Left hindlimb (tissue), 1 donor: ENCODE measurements at regions not wholly inside any gene's neighbourhood (a gene's known extent, or its start where the extent isn't known, plus 50 kb on each side); places are given as distances from the start of the nearest gene placed in this dataset.

ENCODE experiments used
- DNase-seq: peaks from one replicate; pipeline ENCODE4 v3.0.0-alpha.2; 2018

DNA sequence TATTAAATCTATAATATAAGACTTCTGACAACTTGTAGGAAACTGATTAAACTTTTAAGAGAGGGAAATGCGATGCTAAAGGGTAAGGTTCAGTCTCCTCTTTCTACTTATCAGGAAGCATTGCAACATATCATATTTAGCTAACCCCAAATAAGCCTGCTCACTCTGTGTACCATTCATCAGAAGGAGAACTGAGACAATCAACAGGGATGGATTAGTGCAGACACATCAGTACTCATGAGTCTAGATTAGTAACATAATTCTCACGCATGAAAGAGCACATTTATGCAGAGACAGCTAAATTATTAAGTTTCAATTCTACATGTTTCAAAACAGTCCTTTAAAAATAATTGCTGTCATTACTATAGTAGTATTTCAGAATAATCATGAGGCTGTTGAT is 354.2 kb upstream of the ZWINT start:
- no peak for DNase-seq

DNA sequence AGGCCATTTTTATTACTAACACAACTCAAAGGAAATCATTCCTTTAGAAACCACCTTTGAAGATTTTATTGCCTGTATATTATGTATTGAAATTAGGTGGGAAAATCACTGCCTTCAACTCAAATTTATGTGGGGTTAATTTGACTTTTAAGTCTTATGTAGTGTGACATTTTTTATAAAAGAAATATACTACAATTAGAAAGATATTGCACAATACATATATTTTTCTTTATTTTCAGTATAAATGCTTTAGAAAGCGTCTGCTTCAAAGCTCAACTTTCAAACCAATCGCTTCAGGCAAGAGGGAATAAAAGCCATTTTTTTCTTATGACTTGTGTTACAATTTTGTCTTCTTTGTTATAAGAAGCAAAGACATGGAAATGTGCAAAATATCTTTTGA is 337.4 kb upstream of the ZWINT start:
- DNase-seq, result no peak

DNA sequence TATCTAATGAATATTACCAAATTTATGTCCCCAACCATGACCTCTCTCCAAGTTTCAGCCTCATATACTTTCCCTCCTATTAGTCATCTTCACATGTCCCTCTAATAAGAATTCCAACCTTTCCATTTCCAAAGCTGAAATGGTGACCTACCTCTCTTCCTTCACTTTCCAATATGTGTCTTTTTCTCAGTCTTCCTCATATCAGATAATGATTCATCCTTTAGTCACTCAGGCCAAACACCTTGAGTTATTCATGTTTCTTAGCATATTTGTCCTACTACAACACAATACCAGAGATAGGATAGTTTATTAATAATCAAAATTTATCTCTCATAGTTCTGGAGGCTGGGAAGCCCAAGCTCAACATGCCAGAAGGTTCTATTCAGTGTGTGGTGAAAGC is 318.5 kb upstream of the ZWINT start:
- DNase-seq, result no peak

DNA sequence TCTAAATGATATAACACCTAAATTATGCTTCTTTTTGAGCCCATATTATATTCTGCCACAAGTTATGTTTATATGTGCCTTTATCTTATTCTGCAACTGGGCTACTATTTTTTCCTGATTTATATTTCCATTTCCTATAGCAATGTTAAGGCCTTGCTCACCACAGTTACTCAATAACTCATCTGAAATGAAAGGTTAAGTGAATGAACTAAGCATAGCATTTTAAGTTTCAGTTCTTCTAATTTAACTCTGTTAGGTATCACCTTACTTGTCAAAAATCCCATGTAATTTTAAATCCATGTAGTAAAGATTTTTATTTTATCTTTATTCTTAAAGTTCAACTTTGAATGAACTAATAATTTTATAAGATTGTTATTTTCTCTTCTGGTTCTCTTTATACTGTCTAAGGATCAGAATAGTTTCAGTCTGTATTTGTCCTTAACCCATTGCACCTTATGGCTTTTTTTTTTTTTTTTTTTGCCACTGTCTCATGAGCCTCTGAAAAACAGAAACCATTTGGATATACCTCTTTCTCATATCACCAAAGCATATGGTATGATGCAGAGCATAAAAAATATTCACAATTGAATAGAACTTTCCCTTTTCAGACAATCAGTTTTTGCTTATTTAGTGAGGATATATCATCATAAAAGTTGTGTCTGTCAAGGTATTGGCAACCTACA is 301.8 kb upstream of the ZWINT start:
- DNase-seq, result no peak

DNA sequence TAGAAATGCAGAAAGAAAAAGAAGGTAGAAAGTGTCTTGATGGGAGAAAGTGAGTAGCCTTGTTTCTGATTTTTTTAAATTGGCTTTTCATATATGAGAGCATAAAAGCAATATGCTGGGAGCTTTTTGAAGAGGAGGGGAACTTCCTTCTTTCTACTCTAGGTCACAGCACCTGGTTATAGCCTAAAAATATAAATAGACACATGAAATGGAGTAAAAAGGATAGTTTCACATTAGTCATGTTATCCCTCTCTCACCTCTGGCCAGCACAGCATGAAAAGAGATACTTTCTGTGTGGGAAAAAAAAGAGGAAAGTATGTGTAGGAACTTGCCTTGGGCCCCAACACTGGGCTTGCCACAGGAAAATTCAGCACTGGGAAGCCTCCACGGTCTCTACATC is 292.2 kb upstream of the ZWINT start:
- DNase-seq, result no peak

DNA sequence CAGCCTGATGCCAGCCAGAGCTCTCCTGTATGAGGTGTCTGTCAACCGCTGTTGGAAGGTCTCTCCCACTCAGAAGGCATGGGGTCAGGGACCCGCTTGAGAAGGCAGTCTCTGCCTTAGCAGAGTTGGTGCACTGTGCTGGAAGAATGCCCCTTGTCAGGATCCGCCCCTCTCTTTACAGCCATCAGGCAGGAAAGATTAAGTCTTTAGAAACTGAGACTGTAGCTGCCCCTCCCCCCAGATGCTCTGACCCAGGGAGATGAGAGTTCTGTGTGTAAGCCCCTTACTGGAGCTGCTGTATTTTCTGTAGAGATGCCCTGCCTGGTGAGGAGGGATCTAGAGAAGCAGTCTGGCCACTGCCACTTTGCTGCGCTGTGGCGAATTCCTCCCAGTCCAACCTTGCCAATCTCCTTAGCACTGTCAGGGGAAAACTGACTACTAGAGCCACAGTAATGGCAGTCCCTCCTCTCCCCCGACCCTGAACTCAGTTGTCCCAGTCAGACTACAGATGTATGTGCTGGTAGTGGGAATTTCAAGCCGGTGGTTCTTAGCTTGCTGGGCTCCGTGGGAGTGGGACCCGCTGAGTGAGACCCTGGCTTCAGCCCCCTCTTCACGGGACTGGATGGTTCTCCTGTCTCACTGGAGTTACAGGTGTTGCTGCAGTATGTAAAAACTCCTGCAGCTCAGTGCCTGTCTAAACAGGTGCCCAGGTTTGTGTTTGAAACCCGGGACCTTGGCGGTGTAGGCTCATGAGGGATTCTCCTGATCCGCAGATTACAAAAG is 285.5 kb upstream of the ZWINT start:
- peak; percentile 25 for DNase-seq

DNA sequence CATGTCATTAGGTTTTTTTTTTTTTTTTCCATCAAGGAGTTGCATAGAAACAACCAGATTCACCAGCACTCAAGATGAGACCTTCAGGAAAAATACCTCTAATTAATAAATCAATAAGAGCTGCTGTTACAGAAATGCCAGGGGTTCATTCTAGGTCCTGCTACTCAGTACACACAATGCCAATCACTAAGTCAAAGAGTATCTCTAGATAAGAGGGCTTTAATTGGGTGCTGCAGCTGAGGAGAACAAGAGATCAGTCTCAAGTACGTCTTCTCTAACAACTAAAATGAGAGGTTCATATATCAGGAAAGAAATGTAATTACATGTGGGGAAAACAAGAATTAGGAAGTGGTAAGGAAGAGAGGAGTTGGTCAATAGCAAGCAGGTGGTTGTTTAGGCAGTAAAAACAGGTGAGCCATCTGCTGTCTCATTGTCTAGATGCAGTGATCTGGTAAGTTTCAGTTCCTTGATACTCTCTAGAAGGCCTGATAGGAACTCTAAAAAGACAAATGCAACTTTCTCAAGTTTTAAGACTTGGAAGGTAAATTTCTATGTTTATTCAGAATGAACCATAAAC is 272.9 kb upstream of the ZWINT start:
- no peak for DNase-seq

DNA sequence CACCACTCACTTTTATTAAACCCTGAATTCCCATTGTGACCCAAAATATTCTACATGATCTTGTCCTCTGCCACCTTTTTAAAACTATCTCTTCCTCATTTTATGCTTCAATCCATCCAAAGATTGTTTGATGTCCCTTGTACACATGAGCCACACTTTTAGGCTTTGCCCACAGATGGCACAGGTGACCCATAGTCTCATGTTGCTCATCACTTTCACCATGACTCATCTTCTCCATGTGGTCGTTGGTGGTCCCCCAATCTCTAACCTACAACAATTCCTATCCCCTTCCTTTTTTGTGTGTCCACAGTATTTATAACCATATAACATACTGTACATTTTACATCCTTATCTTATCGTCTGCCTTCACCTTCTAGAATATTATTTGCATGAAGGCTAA is 271.5 kb upstream of the ZWINT start:
- DNase-seq, result no peak

DNA sequence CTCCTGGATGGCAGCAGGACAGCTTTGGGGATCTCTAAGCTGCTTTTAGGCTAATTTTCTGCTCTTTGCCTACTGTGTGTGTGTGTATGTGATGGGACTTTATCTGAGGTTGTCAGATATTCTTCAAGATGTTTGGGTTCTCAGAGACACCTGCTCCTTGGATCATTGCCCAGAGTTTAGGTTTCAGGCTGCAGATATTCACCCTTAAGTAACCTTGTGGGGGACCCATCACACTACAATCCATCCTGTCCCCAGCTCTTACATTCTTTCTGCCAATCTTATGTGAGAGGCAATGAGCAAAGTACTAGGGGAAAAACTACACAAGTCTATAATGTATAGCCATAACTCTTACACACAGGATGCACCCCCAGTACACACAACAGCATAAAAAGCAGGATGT is 263.0 kb upstream of the ZWINT start:
- DNase-seq, result no peak

DNA sequence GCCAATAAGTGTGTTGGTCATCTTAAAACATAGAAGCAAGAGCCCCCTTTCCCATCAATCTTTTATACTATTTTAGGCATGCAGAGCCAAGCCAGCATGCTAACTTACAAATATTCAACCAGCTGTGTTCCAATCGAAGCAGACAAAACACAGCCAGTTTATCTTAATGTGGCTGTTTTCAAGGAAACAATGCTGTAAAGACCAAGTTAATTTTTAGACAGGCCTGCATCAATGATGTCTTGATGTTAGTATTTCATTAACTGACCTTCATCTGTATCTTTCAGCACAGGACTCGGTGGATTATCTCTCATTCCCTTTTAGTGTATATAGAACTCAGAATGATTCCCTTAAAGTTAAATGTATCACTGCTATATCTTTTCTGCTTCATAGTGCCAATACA is 262.0 kb upstream of the ZWINT start:
- DNase-seq, result no peak

DNA sequence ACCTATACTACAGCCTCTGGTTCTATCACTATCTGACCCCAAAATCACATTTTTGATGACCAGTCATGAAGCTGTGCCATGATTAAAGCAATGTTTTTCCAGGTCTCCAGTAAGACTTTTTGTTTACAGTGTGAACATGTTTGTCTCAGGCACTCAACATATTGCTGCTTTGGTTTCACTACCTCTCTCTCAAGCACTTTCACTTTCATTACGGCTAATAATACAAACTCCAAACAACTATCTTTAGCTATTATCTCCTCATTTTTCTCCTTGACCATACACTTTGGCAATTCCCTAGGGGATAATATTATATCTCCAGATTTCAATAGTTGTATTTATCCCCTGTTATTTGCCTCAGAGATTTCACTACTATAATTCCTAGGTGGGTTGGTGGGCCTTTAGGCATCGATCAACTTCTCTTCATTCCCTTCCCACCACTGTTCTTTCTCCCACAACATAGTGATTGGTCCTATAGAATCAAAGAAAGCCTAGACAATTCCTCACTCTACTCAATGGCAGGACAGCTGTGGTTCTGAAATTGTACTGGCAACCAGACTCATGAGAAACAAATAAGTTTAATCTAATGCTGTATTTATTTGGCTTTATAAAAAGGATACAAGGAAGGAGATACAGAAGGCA is 261.4 kb upstream of the ZWINT start:
- DNase-seq, result no peak

DNA sequence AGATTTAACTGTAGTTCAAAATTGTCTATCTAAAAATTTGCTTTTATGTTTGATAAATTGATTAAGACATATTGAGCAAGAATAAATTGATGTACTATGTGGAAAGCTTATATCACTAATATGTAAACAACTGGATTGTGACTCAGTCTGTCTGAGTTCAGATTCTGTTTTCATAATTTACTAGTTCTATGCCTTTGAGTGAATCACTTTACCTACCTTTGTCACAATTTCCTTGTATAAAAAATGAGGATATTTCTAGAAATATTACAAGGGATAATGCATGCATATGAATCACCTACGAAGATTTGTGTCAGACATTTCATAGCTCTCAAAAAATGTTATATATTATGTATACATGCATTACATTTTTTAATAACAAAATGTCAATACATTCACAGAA is 245.1 kb upstream of the ZWINT start:
- no peak for DNase-seq

DNA sequence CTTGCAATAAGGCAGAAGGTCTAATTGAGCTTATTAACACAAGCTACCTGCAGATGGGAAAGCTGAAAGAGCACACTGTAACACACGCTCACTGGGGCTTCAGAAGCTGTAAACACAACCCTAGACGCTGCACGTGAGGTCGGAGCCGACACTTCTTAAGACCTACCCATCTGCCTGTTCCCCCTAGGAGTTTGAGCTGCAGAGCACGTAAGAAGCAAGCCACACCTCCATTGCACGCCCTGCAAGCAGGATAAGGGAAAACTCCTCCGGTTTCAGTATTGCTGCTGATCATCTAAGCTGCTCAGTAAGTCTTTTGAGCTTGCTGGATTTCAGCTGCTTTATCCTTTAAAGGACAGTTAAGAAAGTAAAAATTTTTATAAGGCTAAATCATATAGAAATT is 244.0 kb upstream of the ZWINT start:
- no peak for DNase-seq

DNA sequence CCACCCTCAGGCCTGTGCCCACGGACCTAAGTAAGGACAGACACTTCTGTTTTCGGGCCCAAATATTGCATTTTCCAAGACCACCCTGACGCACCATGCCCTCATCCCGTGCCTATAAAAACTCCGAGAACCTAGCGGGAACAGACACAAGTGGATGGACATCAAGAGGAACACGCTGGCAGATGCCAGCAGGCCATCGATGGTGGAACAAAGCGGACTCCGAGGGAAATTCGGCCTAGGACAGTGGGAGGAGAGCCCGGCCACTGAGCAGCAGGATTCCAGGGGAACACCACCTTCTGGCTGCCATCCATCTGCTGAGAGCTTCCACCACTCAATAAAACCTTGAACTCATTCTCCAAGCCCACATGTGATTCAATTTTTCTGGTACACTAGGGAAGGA is 243.6 kb upstream of the ZWINT start:
- no peak for DNase-seq

DNA sequence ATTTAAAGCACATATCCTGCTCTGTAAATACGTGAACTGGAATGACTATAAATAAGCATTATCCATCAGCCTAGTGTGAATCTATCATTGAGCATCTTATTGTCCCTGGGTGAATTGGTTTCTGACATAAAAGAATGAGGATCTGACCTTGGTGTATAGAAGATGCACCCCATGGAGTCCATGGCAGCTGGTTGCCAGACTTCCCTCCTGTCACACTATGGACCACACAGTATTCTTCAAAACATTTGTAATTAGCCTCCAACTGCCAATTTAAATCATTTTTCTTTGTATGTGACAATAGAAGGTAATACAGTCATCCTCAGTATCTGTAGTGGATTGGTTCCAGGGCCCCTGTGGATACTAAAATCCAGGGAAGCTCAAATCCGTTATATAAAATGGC is 238.1 kb upstream of the ZWINT start:
- DNase-seq, result no peak

DNA sequence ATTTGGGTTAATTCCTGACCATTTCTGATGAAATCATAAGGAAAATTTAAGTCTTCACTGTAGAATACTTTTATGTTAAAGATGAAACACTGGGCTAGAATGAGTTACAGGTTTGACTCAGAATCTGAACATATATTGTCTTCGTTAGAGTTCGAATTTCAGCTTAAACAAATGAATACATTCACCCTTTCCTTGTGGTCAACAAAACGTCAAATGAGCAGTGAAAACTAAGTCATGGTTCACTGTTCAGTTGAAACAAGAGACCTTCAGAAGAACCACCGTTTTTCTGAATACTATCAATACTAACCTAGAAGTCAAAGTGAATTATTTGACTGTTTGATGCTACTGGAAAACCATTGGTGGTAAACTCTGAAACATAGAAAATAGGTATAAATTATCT is 235.2 kb upstream of the ZWINT start:
- no peak for DNase-seq

DNA sequence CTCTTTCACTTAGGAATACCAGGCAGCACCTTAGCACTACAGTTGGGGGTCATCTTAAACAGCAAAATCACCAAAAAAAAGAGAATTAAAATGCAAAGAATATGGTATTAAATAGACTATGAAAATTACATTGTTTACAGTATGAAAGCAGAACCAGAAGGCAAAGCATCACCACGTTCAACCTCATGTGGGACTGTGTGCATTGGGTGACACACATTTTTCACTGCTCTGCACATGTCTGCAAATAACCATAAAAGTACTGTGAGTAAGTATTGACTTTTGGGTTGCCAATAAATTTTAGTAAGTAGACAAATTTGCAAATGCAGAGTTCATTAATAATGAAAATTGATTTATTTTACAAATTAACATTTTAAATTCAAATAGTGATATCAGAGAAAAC is 232.1 kb upstream of the ZWINT start:
- no peak for DNase-seq

DNA sequence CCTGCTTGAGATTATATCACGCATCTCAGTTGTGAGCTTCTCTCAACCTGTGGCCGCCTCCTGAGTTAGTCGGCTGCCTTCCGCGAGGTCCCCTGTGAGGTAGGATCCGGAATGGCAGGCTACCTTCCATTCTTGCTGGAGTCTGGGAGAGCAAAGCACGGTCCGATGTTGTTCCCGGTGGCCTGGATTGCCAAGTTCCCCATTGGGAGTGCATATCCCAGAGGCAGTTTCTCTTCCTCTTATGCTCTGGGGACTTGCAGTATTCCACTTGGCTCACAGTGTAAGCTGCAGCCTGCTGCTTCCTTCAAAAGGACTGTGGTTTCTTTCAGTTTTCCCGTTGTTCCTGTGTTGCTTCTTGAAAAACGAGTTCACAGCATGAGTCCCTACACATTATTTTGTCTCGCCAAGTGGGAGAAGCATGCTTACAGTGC is 225.4 kb upstream of the ZWINT start:
- DNase-seq, result no peak

DNA sequence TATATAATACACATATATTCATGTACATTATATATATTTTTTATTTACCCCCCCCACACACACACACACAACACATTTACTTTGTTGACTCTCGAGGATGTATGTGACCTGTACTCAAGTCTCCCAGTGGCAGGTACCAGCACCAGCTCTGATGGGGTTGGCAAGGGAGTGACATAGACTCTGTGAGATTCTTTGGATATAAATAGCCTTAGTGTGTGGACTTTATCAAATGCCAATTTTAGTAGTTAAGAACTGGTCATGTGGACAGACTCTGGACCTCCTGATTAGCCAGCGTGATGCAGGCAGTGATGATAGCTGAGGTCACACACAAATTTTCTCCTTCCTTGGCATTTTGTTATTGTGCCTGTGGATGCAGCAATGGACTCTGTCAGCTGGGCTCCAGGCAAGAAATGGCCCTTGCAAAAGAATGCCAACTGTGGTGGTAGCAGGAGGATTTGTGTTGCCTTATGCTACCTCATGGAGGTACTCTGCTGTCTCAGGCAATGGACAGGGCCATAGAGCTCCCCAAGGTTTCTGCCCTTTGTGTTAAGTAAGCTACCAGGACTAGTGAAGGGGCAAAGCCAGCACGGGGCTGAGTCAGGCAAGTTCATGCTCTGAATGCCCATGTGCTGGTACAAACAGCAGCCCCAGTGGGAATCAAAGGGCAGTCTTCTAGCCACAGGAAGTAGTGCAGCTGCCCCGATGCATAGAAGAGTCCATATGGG is 224.6 kb upstream of the ZWINT start:
- no peak for DNase-seq

DNA sequence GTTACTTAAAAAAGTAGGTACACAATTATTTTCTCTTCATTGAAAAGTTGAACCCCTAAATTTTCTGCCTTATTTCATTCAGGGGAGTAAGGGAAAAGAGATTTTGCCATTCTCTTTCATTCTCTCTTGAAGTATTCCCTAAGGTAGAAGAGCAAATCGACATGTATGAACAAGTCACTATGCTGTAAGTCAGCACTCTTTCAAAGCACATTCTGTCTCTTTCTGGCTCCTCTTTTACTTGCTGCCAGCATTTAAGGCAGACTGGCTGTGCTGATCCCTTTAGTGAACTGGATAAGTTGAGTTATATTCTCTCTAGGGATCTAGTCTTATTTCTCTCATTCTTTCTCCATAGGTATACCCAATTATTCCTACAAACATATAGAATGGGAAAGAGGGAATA is 222.3 kb upstream of the ZWINT start:
- DNase-seq, result no peak

DNA sequence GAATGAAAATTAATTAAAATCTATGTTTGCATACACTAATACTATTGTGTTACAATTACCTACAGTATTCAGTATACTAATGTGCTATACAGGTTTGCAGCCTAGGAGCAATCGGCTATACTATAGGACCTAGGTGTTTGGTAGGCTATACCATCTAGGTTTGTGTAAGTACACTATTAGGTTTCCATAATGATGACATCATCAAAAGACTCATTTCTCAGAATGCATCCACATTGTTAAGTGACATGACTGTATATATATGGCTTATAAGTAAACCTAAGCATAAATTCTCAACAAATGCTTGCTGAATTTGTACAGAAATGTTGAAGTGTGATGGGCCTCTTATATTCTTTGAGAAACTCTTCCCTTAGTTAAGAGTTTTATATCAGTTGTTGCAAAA is 206.5 kb upstream of the ZWINT start:
- no peak for DNase-seq

DNA sequence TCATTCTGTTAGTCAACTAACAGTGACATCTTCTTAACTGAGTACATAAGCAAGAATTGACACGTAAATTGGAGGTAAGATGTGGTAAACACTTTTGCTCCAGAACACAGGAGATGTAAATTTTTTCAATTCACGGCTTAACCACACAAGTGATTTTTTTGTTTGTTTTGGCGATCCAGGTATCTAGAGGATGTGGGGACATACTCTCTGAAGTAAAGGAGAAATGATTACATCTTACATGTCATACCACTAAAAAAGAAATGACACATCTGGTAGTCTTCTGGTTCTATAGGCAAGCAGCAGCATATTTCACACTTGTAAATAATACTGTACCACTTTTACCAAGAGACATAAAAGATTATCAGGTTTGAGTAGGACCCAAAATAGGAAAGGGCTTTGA is 200.3 kb upstream of the ZWINT start:
- no peak for DNase-seq

DNA sequence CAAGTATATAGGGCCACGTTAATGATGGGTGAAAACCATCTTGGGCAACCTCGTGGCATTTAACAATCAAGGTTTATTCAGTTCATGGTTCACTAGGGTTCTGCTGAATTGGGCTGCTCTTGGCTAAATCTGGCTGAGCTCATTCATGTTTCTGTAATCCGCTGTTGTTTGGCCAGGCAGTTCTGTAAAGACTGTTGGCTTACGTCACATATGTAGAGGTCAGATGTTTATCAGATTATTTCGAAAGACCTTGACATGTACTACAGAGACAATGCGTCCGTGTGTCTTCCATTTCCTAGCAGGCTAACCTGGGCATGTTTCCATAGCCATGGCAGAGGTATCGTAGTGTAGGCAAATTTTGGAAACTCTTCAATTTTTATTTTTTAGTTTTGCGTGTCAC is 190.0 kb upstream of the ZWINT start:
- no peak for DNase-seq
